HTR-8/SVneo (cell line): ENCODE measurements at regions not wholly inside any gene's neighbourhood (a gene's known extent, or its start where the extent isn't known, plus 50 kb on each side); places are given as distances from the start of the nearest gene placed in this dataset.

ENCODE experiments used
- DNase-seq: peaks from one replicate; pipeline ENCODE4 v3.0.0; 2011; ENCODE audit warnings: low spot score, mixed read lengths; ENCODE audit not compliant: insufficient read length
- FAIRE-seq: peaks from 2 replicates; lab custom pipeline; 2011; peaks lifted over from hg19 to GRCh38; lab: Jason Lieb, UNC

GRCh38 chr2:134173338-134174016 is 80.4 kb upstream of the MGAT5 start:
- DNase-seq (no peak), FAIRE-seq (no peak)

- FAIRE-seq (no peak), DNase-seq (no peak)
Measured at GRCh38 chr2:134174711-134175110, 79.2 kb upstream of the MGAT5 start.

GRCh38 chr2:134175834-134176233 is 78.0 kb upstream of the MGAT5 start:
- FAIRE-seq (no peak), DNase-seq (no peak)

GRCh38 chr2:134177351-134177931 is 76.4 kb upstream of the MGAT5 start:
- DNase-seq: peak; percentile 74
- peak; percentile 88 for FAIRE-seq

- FAIRE-seq (no peak), DNase-seq (peak; percentile 27)
Measured at GRCh38 chr2:134178138-134178877, 75.6 kb upstream of the MGAT5 start.

GRCh38 chr2:134181219-134181618 is 72.7 kb upstream of the MGAT5 start:
- DNase-seq (no peak), FAIRE-seq (no peak)

- no peak for DNase-seq
- no peak for FAIRE-seq
Measured at GRCh38 chr2:134183679-134184078, 70.2 kb upstream of the MGAT5 start.

GRCh38 chr2:134185639-134186038 is 68.2 kb upstream of the MGAT5 start:
- DNase-seq (no peak), FAIRE-seq (no peak)

- DNase-seq: peak; percentile 42
Measured at GRCh38 chr2:134189009-134189720, 64.7 kb upstream of the MGAT5 start.

GRCh38 chr2:134190062-134190806 is 63.6 kb upstream of the MGAT5 start:
- no peak for DNase-seq
- FAIRE-seq: no peak

More at GRCh38 chr2:134189009-134189720, 64.7 kb upstream of the MGAT5 start:
- no peak for FAIRE-seq

GRCh38 chr2:134190807-134191203 is 63.1 kb upstream of the MGAT5 start:
- no peak for DNase-seq
- no peak for FAIRE-seq

- FAIRE-seq: no peak
- DNase-seq: no peak
Measured at GRCh38 chr2:134191835-134192234, 62.0 kb upstream of the MGAT5 start.

- FAIRE-seq: no peak
- no peak for DNase-seq
Measured at GRCh38 chr2:134193006-134193405, 60.9 kb upstream of the MGAT5 start.

- DNase-seq (no peak), FAIRE-seq (no peak)
Measured at GRCh38 chr2:134194519-134194918, 59.4 kb upstream of the MGAT5 start.

- FAIRE-seq: no peak
Measured at GRCh38 chr2:134195341-134195740, 58.5 kb upstream of the MGAT5 start.

GRCh38 chr2:134197445-134197844 is 56.4 kb upstream of the MGAT5 start:
- DNase-seq (no peak), FAIRE-seq (no peak)

More at GRCh38 chr2:134195341-134195740, 58.5 kb upstream of the MGAT5 start:
- no peak for DNase-seq

GRCh38 chr2:134198006-134198634 is 55.8 kb upstream of the MGAT5 start:
- FAIRE-seq: no peak
- DNase-seq: no peak

- no peak for FAIRE-seq
Measured at GRCh38 chr2:134199123-134199522, 54.7 kb upstream of the MGAT5 start.

GRCh38 chr2:134200036-134200618 is 53.7 kb upstream of the MGAT5 start:
- DNase-seq (no peak), FAIRE-seq (no peak)

More at GRCh38 chr2:134199123-134199522, 54.7 kb upstream of the MGAT5 start:
- no peak for DNase-seq
